Esophagus (tissue), 2 donors: ENCODE measurements at regions not wholly inside any gene's neighbourhood (a gene's known extent, or its start where the extent isn't known, plus 50 kb on each side); places are given as distances from the start of the nearest gene placed in this dataset.

Source experiments
- H3K27ac ChIP-seq, 2 donors: one replicate each; pipeline ENCODE4 v1.5.1; 2013; ENCODE audit warnings: low read depth in 2 of 2, mild to moderate bottlenecking in 2 of 2, inconsistent platforms in 1 of 2, low read length in 1 of 2, moderate library complexity in 1 of 2
- H3K27me3 ChIP-seq, 2 donors: one replicate each; pipeline ENCODE4 v1.6.1; 2013; ENCODE audit warnings: low read length in 2 of 2, control low read depth in 1 of 2, mild to moderate bottlenecking in 1 of 2; ENCODE audit not compliant: insufficient read depth in 2 of 2, control insufficient read depth in 1 of 2
- H3K36me3 ChIP-seq, 2 donors: one replicate each; pipeline ENCODE4 v1.6.1; 2013; ENCODE audit warnings: low read length in 1 of 2; ENCODE audit not compliant: control insufficient read depth in 2 of 2, insufficient read depth in 2 of 2
- H3K4me1 ChIP-seq, 2 donors: one replicate each; pipeline ENCODE4 v1.6.1; 2013; ENCODE audit warnings: low read length in 1 of 2; ENCODE audit not compliant: control insufficient read depth in 2 of 2, insufficient read depth in 2 of 2
- H3K4me3 ChIP-seq, 2 donors: one replicate each; pipeline ENCODE4 v1.5.1; 2013; ENCODE audit warnings: low read length in 2 of 2, mild to moderate bottlenecking in 2 of 2, low read depth in 1 of 2, moderate library complexity in 1 of 2
- H3K9me3 ChIP-seq, 2 donors: one replicate each; pipeline ENCODE4 v1.6.1; 2013; ENCODE audit warnings: mild to moderate bottlenecking in 2 of 2, low read depth in 1 of 2, low read length in 1 of 2, moderate library complexity in 1 of 2; ENCODE audit not compliant: control insufficient read depth in 2 of 2, insufficient read depth in 1 of 2
- WGBS, 2 donors: extraction: QIAGEN DNeasy Blood & Tissue Kit; methylation state at CpG; one replicate each; pipeline ENCODE4 v1.1.7; 2013; 5-methylcytosine and 5-hydroxymethylcytosine counted together
- donor health status: healthy with polysubstance abuse.
- donor health status: Bipolar disorder and iron deficiency.

- H3K27me3 ChIP-seq = no peaks in the 10 kb centered on the region
- H3K4me1 ChIP-seq = no peaks in the 10 kb centered on the region
- whole genome bisulfite sequencing, 2 donors = 88 to 91% methylated on average over 3 of the region's 3 CpGs
- no peak overlapping the region for H3K27ac ChIP-seq
- no peaks in the 10 kb centered on the region for H3K36me3 ChIP-seq
- H3K9me3 ChIP-seq = no peaks in the 10 kb centered on the region
- no peak overlapping the region for H3K4me3 ChIP-seq
Observed at GRCh38 chr12:19042221-19042620, 87.3 kb upstream of the PLEKHA5 start.

GRCh38 chr12:19044430-19044829 lies 85.1 kb upstream of the PLEKHA5 start:
- Histone ChIP-seq H3K4me1 (no peaks in the 10 kb centered on the region), H3K27me3 (no peaks in the 10 kb centered on the region), H3K9me3 (no peaks in the 10 kb centered on the region), H3K4me3 (no peak overlapping the region), H3K27ac (no peak overlapping the region), H3K36me3 (no peaks in the 10 kb centered on the region)
- WGBS, 2 donors = 37 to 41% methylated on average over 3 of the region's 3 CpGs

- Histone ChIP-seq H3K36me3 (no peaks in the 10 kb centered on the region), H3K4me1 (no peaks in the 10 kb centered on the region), H3K27me3 (no peaks in the 10 kb centered on the region), H3K27ac (no peak overlapping the region), H3K4me3 (no peak overlapping the region), H3K9me3 (no peaks in the 10 kb centered on the region)
- 76 to 79% methylated on average over 4 of the region's 4 CpGs for WGBS, 2 donors
Observed at GRCh38 chr12:19044891-19045290, 84.6 kb upstream of the PLEKHA5 start.

GRCh38 chr12:19045426-19045825 lies 84.1 kb upstream of the PLEKHA5 start:
- Histone ChIP-seq H3K4me1 (no peaks in the 10 kb centered on the region), H3K36me3 (no peaks in the 10 kb centered on the region), H3K9me3 (no peaks in the 10 kb centered on the region), H3K4me3 (no peak overlapping the region), H3K27me3 (no peaks in the 10 kb centered on the region), H3K27ac (no peak overlapping the region)
- WGBS, 2 donors = 55 to 61% methylated on average over 2 of the region's 2 CpGs

GRCh38 chr12:19048943-19049342 lies 80.6 kb upstream of the PLEKHA5 start:
- WGBS, 2 donors = 87 to 93% methylated on average over 3 of the region's 3 CpGs

GRCh38 chr12:19052689-19053088 lies 76.8 kb upstream of the PLEKHA5 start:
- 38 to 63% methylated on average over 2 of the region's 2 CpGs for WGBS, 2 donors
- Histone ChIP-seq H3K27me3 (no peaks in the 10 kb centered on the region), H3K27ac (no peak overlapping the region), H3K4me3 (no peak overlapping the region), H3K4me1 (no peaks in the 10 kb centered on the region), H3K36me3 (no peaks in the 10 kb centered on the region), H3K9me3 (no peaks in the 10 kb centered on the region)

More at GRCh38 chr12:19048943-19049342, 80.6 kb upstream of the PLEKHA5 start:
- Histone ChIP-seq H3K27me3 (no peaks in the 10 kb centered on the region), H3K27ac (no peak overlapping the region), H3K36me3 (no peaks in the 10 kb centered on the region), H3K4me1 (no peaks in the 10 kb centered on the region), H3K9me3 (no peaks in the 10 kb centered on the region), H3K4me3 (no peak overlapping the region)

- Histone ChIP-seq H3K27ac (no peak overlapping the region), H3K4me1 (no peaks in the 10 kb centered on the region), H3K4me3 (no peak overlapping the region), H3K36me3 (no peaks in the 10 kb centered on the region), H3K9me3 (no peaks in the 10 kb centered on the region), H3K27me3 (no peaks in the 10 kb centered on the region)
- 92 to 97% methylated on average over 1 of the region's 1 CpG for WGBS, 2 donors
Observed at GRCh38 chr12:19053218-19053617, 76.3 kb upstream of the PLEKHA5 start.

GRCh38 chr12:19054035-19054434 lies 75.5 kb upstream of the PLEKHA5 start:
- no peaks in the 10 kb centered on the region for H3K27me3 ChIP-seq
- no peaks in the 10 kb centered on the region for H3K4me1 ChIP-seq
- 81 to 94% methylated on average over 1 of the region's 1 CpG for WGBS, 2 donors
- H3K27ac ChIP-seq = no peak overlapping the region
- H3K4me3 ChIP-seq = no peak overlapping the region
- H3K36me3 ChIP-seq = no peaks in the 10 kb centered on the region
- no peaks in the 10 kb centered on the region for H3K9me3 ChIP-seq

- no peaks in the 10 kb centered on the region for H3K27me3 ChIP-seq
- H3K4me3 ChIP-seq = no peak overlapping the region
- no peaks in the 10 kb centered on the region for H3K4me1 ChIP-seq
- no peaks in the 10 kb centered on the region for H3K36me3 ChIP-seq
- 84 to 87% methylated on average over 4 of the region's 4 CpGs for WGBS, 2 donors
- no peak overlapping the region for H3K27ac ChIP-seq
- H3K9me3 ChIP-seq = no peaks in the 10 kb centered on the region
Observed at GRCh38 chr12:19055589-19055988, 73.9 kb upstream of the PLEKHA5 start.

GRCh38 chr12:19058235-19059021 lies 71.1 kb upstream of the PLEKHA5 start:
- WGBS, 2 donors = 53 to 57% methylated on average over 5 of the region's 5 CpGs
- H3K36me3 ChIP-seq = no peaks in the 10 kb centered on the region
- H3K4me3 ChIP-seq = no peak overlapping the region
- no peak overlapping the region for H3K27ac ChIP-seq
- no peaks in the 10 kb centered on the region for H3K27me3 ChIP-seq
- no peaks in the 10 kb centered on the region for H3K9me3 ChIP-seq
- no peaks in the 10 kb centered on the region for H3K4me1 ChIP-seq
